SK-N-SH treated with all-trans-retinoic acid at 6 μM for 48 hours (cell line): ENCODE measurements at regions not wholly inside any gene's neighbourhood (a gene's known extent, or its start where the extent isn't known, plus 50 kb on each side); places are given as distances from the start of the nearest gene placed in this dataset.

Experiments used
- ATAC-seq: fragments of 200-7000 bp; cut with Tn5 transposase; 3 replicates; pipeline ENCODE4 v1.9.1; 2020; ENCODE audit warnings: mild to moderate bottlenecking, moderate library complexity
- ARNTL ChIP-seq: fragments of 450-650 bp; formaldehyde crosslinking; IDR thresholded peaks from 2 replicates; pipeline ENCODE4 v1.5.0; 2020; ENCODE audit warnings: low read depth, mild to moderate bottlenecking, moderate library complexity, borderline replicate concordance
- BACH2 ChIP-seq: fragments of 250-450 bp; sonication (Bioruptor Pico); IDR thresholded peaks from 2 replicates; pipeline ENCODE4 v1.9.0; 2021; ENCODE audit warnings: mild to moderate bottlenecking, borderline replicate concordance
- CREB5 ChIP-seq: fragments of 250-450 bp; sonication (Bioruptor Pico); IDR thresholded peaks from 2 replicates; pipeline ENCODE4 v1.5.1; 2020; ENCODE audit warnings: low read depth, mild to moderate bottlenecking, moderate library complexity
- CSDC2 ChIP-seq: fragments of 250-450 bp; sonication (Bioruptor Pico); IDR thresholded peaks from 2 replicates; pipeline ENCODE4 v1.5.0; 2020; ENCODE audit warnings: mild to moderate bottlenecking, moderate library complexity
- CSRNP3 ChIP-seq: fragments of 250-450 bp; sonication (Bioruptor Pico); IDR thresholded peaks from 2 replicates; pipeline ENCODE4 v1.5.1; 2021; ENCODE audit warnings: mild to moderate bottlenecking, moderate library complexity
- ESRRG ChIP-seq: fragments of 250-450 bp; sonication (Bioruptor Pico); IDR thresholded peaks from 2 replicates; pipeline ENCODE4 v1.6.1; 2021; ENCODE audit warnings: mild to moderate bottlenecking
- ISL1 ChIP-seq: fragments of 250-450 bp; sonication (Bioruptor Pico); IDR thresholded peaks from 2 replicates; pipeline ENCODE4 v2.1.2; 2022; ENCODE audit warnings: mild to moderate bottlenecking, moderate library complexity
- OSR1 ChIP-seq: fragments of 250-450 bp; sonication (Bioruptor Pico); IDR thresholded peaks from 2 replicates; pipeline ENCODE4 v1.8.0; 2022; ENCODE audit warnings: moderate library complexity, mild to moderate bottlenecking, inconsistent platforms
- PATZ1 ChIP-seq: fragments of 250-450 bp; sonication (Bioruptor Pico); IDR thresholded peaks from 2 replicates; pipeline ENCODE4 v1.8.0; 2020; ENCODE audit warnings: mild to moderate bottlenecking, moderate library complexity, borderline replicate concordance
- POU6F1 ChIP-seq: fragments of 250-450 bp; sonication (Bioruptor Pico); IDR thresholded peaks from 2 replicates; pipeline ENCODE4 v1.8.0; 2021; ENCODE audit warnings: low read depth, mild to moderate bottlenecking, moderate library complexity, borderline replicate concordance
- PPARA ChIP-seq: fragments of 250-450 bp; sonication (Bioruptor Pico); IDR thresholded peaks from 2 replicates; pipeline ENCODE4 v1.5.0; 2020; ENCODE audit warnings: mild to moderate bottlenecking, borderline replicate concordance
- RARB ChIP-seq: fragments of 250-450 bp; sonication (Bioruptor Pico); IDR thresholded peaks from 2 replicates; pipeline ENCODE4 v1.8.0; 2021; ENCODE audit warnings: mild to moderate bottlenecking, moderate library complexity
- TCF4 ChIP-seq: fragments of 250-450 bp; sonication (Bioruptor Pico); IDR thresholded peaks from 2 replicates; pipeline ENCODE4 v1.8.0; 2021; ENCODE audit warnings: mild to moderate bottlenecking, moderate library complexity, borderline replicate concordance
- TOX ChIP-seq: fragments of 250-450 bp; sonication (Bioruptor Pico); IDR thresholded peaks from 2 replicates; pipeline ENCODE4 v1.8.0; 2021; ENCODE audit warnings: mild to moderate bottlenecking, moderate library complexity, borderline replicate concordance
- TSHZ2 ChIP-seq: fragments of 250-450 bp; sonication (Bioruptor Pico); IDR thresholded peaks from 2 replicates; pipeline ENCODE4 v1.5.0; 2020; ENCODE audit warnings: mild to moderate bottlenecking, moderate library complexity
- ZC3H10 ChIP-seq: fragments of 250-450 bp; sonication (Bioruptor Pico); IDR thresholded peaks from 2 replicates; pipeline ENCODE4 v1.5.1; 2021; ENCODE audit warnings: mild to moderate bottlenecking, moderate library complexity
- ZFP3 ChIP-seq: fragments of 250-450 bp; sonication (Bioruptor Pico); IDR thresholded peaks from 2 replicates; pipeline ENCODE4 v1.5.0; 2020; ENCODE audit warnings: mild to moderate bottlenecking, moderate library complexity
- ZFP30 ChIP-seq: fragments of 450-650 bp; formaldehyde crosslinking; IDR thresholded peaks from 2 replicates; pipeline ENCODE4 v1.5.0; 2022; ENCODE audit warnings: mild to moderate bottlenecking, moderate library complexity
- ZNF565 ChIP-seq: fragments of 450-650 bp; formaldehyde crosslinking; conservative IDR thresholded peaks from 2 replicates; pipeline ENCODE4 v1.5.0; 2020; ENCODE audit warnings: low read depth, mild to moderate bottlenecking, moderate library complexity
- ZNF70 ChIP-seq: fragments of 450-650 bp; formaldehyde crosslinking; IDR thresholded peaks from 2 replicates; pipeline ENCODE4 v1.5.0; 2020; ENCODE audit warnings: mild to moderate bottlenecking, moderate library complexity

GRCh38 chr5:82854956-82855355 is 222.2 kb downstream of the TMEM167A start:
- TF ChIP-seq RARB (CRISPR knock-in tag): no peak
- no peak for TF ChIP-seq PATZ1
- TF ChIP-seq ZNF565: no peak
- no peak for TF ChIP-seq ARNTL (CRISPR knock-in tag)
- TF ChIP-seq TOX (CRISPR knock-in tag): no peak
- TF ChIP-seq ZFP3: no peak
- TF ChIP-seq CSDC2 (CRISPR knock-in tag): no peak
- TF ChIP-seq ZFP30 (CRISPR knock-in tag): no peak
- TF ChIP-seq ISL1 (CRISPR knock-in tag): no peak
- no peak for TF ChIP-seq CSRNP3 (CRISPR knock-in tag)
- no peak for TF ChIP-seq CREB5 (CRISPR knock-in tag)
- TF ChIP-seq TCF4 (CRISPR knock-in tag): no peak
- no peak for TF ChIP-seq TSHZ2 (CRISPR knock-in tag)
- ATAC-seq: no peak

GRCh38 chr5:82851471-82851870 is 225.7 kb downstream of the TMEM167A start:
- ATAC-seq: no peak
- TF ChIP-seq PPARA (CRISPR knock-in tag) (no peak), ZNF70 (CRISPR knock-in tag) (no peak), TSHZ2 (CRISPR knock-in tag) (no peak), TCF4 (CRISPR knock-in tag) (no peak), PATZ1 (no peak), ZFP3 (no peak), OSR1 (CRISPR knock-in tag) (no peak), CSRNP3 (CRISPR knock-in tag) (no peak), POU6F1 (CRISPR knock-in tag) (no peak), CSDC2 (CRISPR knock-in tag) (no peak), BACH2 (CRISPR knock-in tag) (no peak), ZNF565 (no peak), ZC3H10 (no peak), ZFP30 (CRISPR knock-in tag) (no peak), CREB5 (CRISPR knock-in tag) (no peak), ESRRG (no peak)
